SK-N-SH (cell line): ENCODE measurements at regions not wholly inside any gene's neighbourhood (a gene's known extent, or its start where the extent isn't known, plus 50 kb on each side); places are given as distances from the start of the nearest gene placed in this dataset.

Experiments
- CTCF ChIA-PET: fragments of 300-600, 350-600 bp; formaldehyde crosslinking; extraction: SDS; loops from one replicate; lab custom pipeline; 2021; lab: Yijun Ruan, JAX
- POLR2A ChIA-PET: fragments of 350-600 bp; sonication (Branson Sonifier 250); formaldehyde crosslinking; extraction: SDS; loops from one replicate; lab custom pipeline; 2020; ENCODE audit warnings: antibody characterized with exemption, inconsistent platforms; lab: Yijun Ruan, JAX
- DNase-seq: peaks from one replicate; pipeline ENCODE4 v3.0.0; 2012
- H2AFZ ChIP-seq: fragments of 200-600 bp; sonication (generic); 2 replicates; pipeline ENCODE4 v1.8.1; 2016; ENCODE audit warnings: antibody characterized with exemption, mild to moderate bottlenecking, low read depth
- H3F3A ChIP-seq: fragments of 200-600 bp; sonication (generic); replicated peaks from 2 replicates; pipeline ENCODE3; 2016; ENCODE audit warnings: antibody characterized with exemption, mild to moderate bottlenecking; ENCODE audit not compliant: insufficient read depth
- H3K27ac ChIP-seq, 2 experiments: fragments of 200-500 bp in 1 of 2; fragments of 200-600 bp in 1 of 2; sonication (Bioruptor generic) in 1 of 2; sonication (generic), shearing (Covaris generic) in 1 of 2; 2 replicates each; pipeline versions ENCODE4 v1.5.1 to v1.6.1; 2014 to 2016; ENCODE audit warnings: low read depth in 2 of 2, inconsistent platforms in 1 of 2, low read length in 1 of 2, mild to moderate bottlenecking in 1 of 2, mixed read lengths in 1 of 2
- H3K27me3 ChIP-seq: fragments of 200-600 bp; sonication (generic), shearing (Covaris generic); 2 replicates; pipeline ENCODE4 v1.6.1; 2016; ENCODE audit warnings: mixed run types; ENCODE audit not compliant: insufficient read depth
- H3K36me3 ChIP-seq, 2 experiments: fragments of 200-500 bp in 1 of 2; fragments of 200-600 bp in 1 of 2; sonication (Bioruptor generic) in 1 of 2; sonication (generic) in 1 of 2; replicated peaks in 1 of 2; 2 replicates each; pipeline versions ENCODE3 to v1.5.1; 2014 to 2016; ENCODE audit warnings: low read length in 1 of 2, mild to moderate bottlenecking in 1 of 2; ENCODE audit not compliant: insufficient read depth in 2 of 2, control insufficient read depth in 1 of 2
- H3K4me1 ChIP-seq, 2 experiments: fragments of 200-500 bp in 1 of 2; fragments of 200-600 bp in 1 of 2; sonication (Bioruptor generic) in 1 of 2; sonication (generic), shearing (Covaris generic) in 1 of 2; 2 replicates each; pipeline versions ENCODE4 v1.5.1 to v1.6.1; 2014 to 2016; ENCODE audit warnings: low read depth in 1 of 2, low read length in 1 of 2, mixed run types in 1 of 2; ENCODE audit not compliant: insufficient read depth in 2 of 2, control insufficient read depth in 1 of 2
- H3K4me2 ChIP-seq: fragments of 200-600 bp; sonication (generic), shearing (Covaris generic); 2 replicates; pipeline ENCODE4 v1.6.1; 2017; ENCODE audit warnings: mixed run types
- H3K4me3 ChIP-seq, 2 experiments: fragments of 200-500 bp in 1 of 2; fragments of 200-600 bp in 1 of 2; sonication (Bioruptor generic) in 1 of 2; sonication (generic), shearing (Covaris generic) in 1 of 2; 2 replicates each; pipeline versions ENCODE4 v1.5.1 to v1.8.1; 2014 to 2016; ENCODE audit warnings: low read depth in 2 of 2, inconsistent platforms in 1 of 2, low read length in 1 of 2, mild to moderate bottlenecking in 1 of 2, mixed read lengths in 1 of 2, moderate library complexity in 1 of 2
- H3K79me2 ChIP-seq: fragments of 200-600 bp; sonication (generic); 2 replicates; pipeline ENCODE4 v1.8.1; 2017; ENCODE audit warnings: mild to moderate bottlenecking; ENCODE audit not compliant: insufficient read depth
- H3K9ac ChIP-seq: fragments of 200-600 bp; sonication (generic); 2 replicates; pipeline ENCODE4 v1.6.1; 2017; ENCODE audit warnings: mixed run types
- H3K9me2 ChIP-seq: fragments of 200-600 bp; sonication (generic); 2 replicates; pipeline ENCODE4 v1.6.1; 2017; ENCODE audit warnings: mixed run types
- H3K9me3 ChIP-seq: fragments of 200-600 bp; sonication (generic); 2 replicates; pipeline ENCODE4 v1.6.1; 2017; ENCODE audit warnings: mixed run types, mild to moderate bottlenecking, moderate library complexity
- H4K20me1 ChIP-seq: fragments of 200-600 bp; sonication (generic); 2 replicates; pipeline ENCODE4 v1.6.1; 2017; ENCODE audit warnings: mild to moderate bottlenecking, mixed run types; ENCODE audit not compliant: insufficient read depth
- ELF1 ChIP-seq: IDR thresholded peaks from 2 replicates; pipeline ENCODE4 v1.4.0; 2012
- EP300 ChIP-seq, 2 experiments: IDR thresholded peaks; 2 replicates each; pipeline versions ENCODE4 v1.4.0 to v1.6.1; 2012; ENCODE audit warnings: borderline replicate concordance in 1 of 2, low read depth in 1 of 2, low read length in 1 of 2
- EZH2phosphoT487 ChIP-seq: fragments of 200-600 bp; sonication (generic); IDR thresholded peaks from 2 replicates; pipeline ENCODE4 v1.6.1; 2017; ENCODE audit warnings: low read depth, mixed run types, mild to moderate bottlenecking, antibody characterized with exemption, moderate library complexity, borderline replicate concordance
- FOSL2 ChIP-seq: IDR thresholded peaks from 2 replicates; pipeline ENCODE4 v1.4.0; 2012; ENCODE audit warnings: low read depth, mild to moderate bottlenecking, moderate library complexity, borderline replicate concordance
- FOXM1 ChIP-seq: IDR thresholded peaks from 2 replicates; pipeline ENCODE4 v1.4.0; 2012; ENCODE audit warnings: low read depth, mild to moderate bottlenecking
- MAX ChIP-seq: IDR thresholded peaks from 2 replicates; pipeline ENCODE4 v1.4.0; 2012; ENCODE audit warnings: low read depth
- NRF1 ChIP-seq: IDR thresholded peaks from 2 replicates; pipeline ENCODE4 v1.6.1; 2012; ENCODE audit warnings: low read depth, mild to moderate bottlenecking, low read length
- POLR2AphosphoS5 ChIP-seq: IDR thresholded peaks from 2 replicates; pipeline ENCODE4 v1.6.1; 2012; ENCODE audit warnings: low read depth, low read length
- RCOR1 ChIP-seq: fragments of 150-350 bp; IDR thresholded peaks from 2 replicates; pipeline ENCODE4 v1.6.1; 2017; ENCODE audit warnings: antibody characterized with exemption, low read length
- RFX5 ChIP-seq: IDR thresholded peaks from 2 replicates; pipeline ENCODE4 v1.6.1; 2012; ENCODE audit warnings: mild to moderate bottlenecking, improper control_type of control experiment, low read length
- TAF1 ChIP-seq: IDR thresholded peaks from 2 replicates; pipeline ENCODE4 v1.6.1; 2012; ENCODE audit warnings: low read depth, mild to moderate bottlenecking, low read length, moderate library complexity, borderline replicate concordance
- TEAD4 ChIP-seq: IDR thresholded peaks from 2 replicates; pipeline ENCODE4 v1.4.0; 2012; ENCODE audit warnings: mild to moderate bottlenecking, borderline replicate concordance; ENCODE audit not compliant: insufficient read depth
- USF1 ChIP-seq: IDR thresholded peaks from 2 replicates; pipeline ENCODE4 v1.4.0; 2012; ENCODE audit warnings: low read depth, borderline replicate concordance
- ZBTB33 ChIP-seq: IDR thresholded peaks from 2 replicates; pipeline ENCODE4 v1.4.0; 2012; ENCODE audit warnings: low read depth, borderline replicate concordance
- WGBS: methylation state at CpG from one replicate; pipeline ENCODE4 v1.1.6; 2017; ENCODE audit warnings: low lambda C conversion rate; 5-methylcytosine and 5-hydroxymethylcytosine counted together
- TF ChIP-seq, protein P1 (sequence below): fragments of 150-350 bp; IDR thresholded peaks from 2 replicates; pipeline ENCODE4 v1.6.1; 2016; ENCODE audit warnings: mild to moderate bottlenecking, low read depth, low read length
- TF ChIP-seq, protein P2 (sequence below): fragments of 150-350 bp; IDR thresholded peaks from 2 replicates; pipeline ENCODE4 v1.6.1; 2017; ENCODE audit warnings: antibody characterized with exemption, low read length, low read depth, borderline replicate concordance
- TF ChIP-seq, protein P3 (sequence below): IDR thresholded peaks from 2 replicates; pipeline ENCODE4; 2012

- CTCF ChIA-PET, result interaction anchor here (1.3 kb wide), 1 partner anchor 14 kb away, joined by 3 read pairs; no protein-coding TSS in a partner anchor
- H3K36me3 ChIP-seq, result no peaks in the 10 kb centered on the region
Measured at GRCh38 chr17:14499976-14500375, 199.1 kb downstream of the HS3ST3B1 start.

More at GRCh38 chr17:14499976-14500375, 199.1 kb downstream of the HS3ST3B1 start:
- WGBS, result 38% methylated on average over 4 of the region's 4 CpGs
- no peaks in the 10 kb centered on the region for H3K27me3 ChIP-seq
- no peaks in the 10 kb centered on the region for H3F3A ChIP-seq
- H3K4me2 ChIP-seq, result no peak overlapping the region
- H3K27ac ChIP-seq, result no peak overlapping the region
- H3K79me2 ChIP-seq, result no peaks in the 10 kb centered on the region
- no peak overlapping the region for H3K4me3 ChIP-seq
- no peaks in the 10 kb centered on the region for H4K20me1 ChIP-seq
- no peaks in the 10 kb centered on the region for H3K9me3 ChIP-seq
- TF ChIP-seq ELF1 (no peak), FOXM1 (no peak), MAX (no peak), RCOR1 (no peak), TEAD4 (no peak), TAF1 (no peak), NRF1 (no peak), FOSL2 (no peak), POLR2AphosphoS5 (no peak), EZH2phosphoT487 (no peak), EP300 (IDR thresholded peaks at IDR 0.05; ENCODE audit: borderline replicate concordance in 1 of 2, low read depth in 1 of 2, low read length in 1 of 2) (no peak), ZBTB33 (no peak), USF1 (no peak), RFX5 (no peak)
- TF ChIP-seq, protein P1, sequence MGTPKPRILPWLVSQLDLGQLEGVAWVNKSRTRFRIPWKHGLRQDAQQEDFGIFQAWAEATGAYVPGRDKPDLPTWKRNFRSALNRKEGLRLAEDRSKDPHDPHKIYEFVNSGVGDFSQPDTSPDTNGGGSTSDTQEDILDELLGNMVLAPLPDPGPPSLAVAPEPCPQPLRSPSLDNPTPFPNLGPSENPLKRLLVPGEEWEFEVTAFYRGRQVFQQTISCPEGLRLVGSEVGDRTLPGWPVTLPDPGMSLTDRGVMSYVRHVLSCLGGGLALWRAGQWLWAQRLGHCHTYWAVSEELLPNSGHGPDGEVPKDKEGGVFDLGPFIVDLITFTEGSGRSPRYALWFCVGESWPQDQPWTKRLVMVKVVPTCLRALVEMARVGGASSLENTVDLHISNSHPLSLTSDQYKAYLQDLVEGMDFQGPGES, result no peak
- TF ChIP-seq, protein P2, sequence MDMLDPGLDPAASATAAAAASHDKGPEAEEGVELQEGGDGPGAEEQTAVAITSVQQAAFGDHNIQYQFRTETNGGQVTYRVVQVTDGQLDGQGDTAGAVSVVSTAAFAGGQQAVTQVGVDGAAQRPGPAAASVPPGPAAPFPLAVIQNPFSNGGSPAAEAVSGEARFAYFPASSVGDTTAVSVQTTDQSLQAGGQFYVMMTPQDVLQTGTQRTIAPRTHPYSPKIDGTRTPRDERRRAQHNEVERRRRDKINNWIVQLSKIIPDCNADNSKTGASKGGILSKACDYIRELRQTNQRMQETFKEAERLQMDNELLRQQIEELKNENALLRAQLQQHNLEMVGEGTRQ, result no peak
- TF ChIP-seq, protein P3, sequence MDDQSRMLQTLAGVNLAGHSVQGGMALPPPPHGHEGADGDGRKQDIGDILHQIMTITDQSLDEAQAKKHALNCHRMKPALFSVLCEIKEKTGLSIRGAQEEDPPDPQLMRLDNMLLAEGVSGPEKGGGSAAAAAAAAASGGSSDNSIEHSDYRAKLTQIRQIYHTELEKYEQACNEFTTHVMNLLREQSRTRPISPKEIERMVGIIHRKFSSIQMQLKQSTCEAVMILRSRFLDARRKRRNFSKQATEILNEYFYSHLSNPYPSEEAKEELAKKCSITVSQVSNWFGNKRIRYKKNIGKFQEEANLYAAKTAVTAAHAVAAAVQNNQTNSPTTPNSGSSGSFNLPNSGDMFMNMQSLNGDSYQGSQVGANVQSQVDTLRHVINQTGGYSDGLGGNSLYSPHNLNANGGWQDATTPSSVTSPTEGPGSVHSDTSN, result no peak
- no peak overlapping the region for H3K9ac ChIP-seq
- H2AFZ ChIP-seq, result no peak overlapping the region
- POLR2A ChIA-PET, result no interaction called here
- H3K4me1 ChIP-seq, result no peaks in the 10 kb centered on the region
- H3K9me2 ChIP-seq, result no peaks in the 10 kb centered on the region
- DNase-seq, result no peak
